B cell (primary cell): ENCODE measurements at regions not wholly inside any gene's neighbourhood (a gene's known extent, or its start where the extent isn't known, plus 50 kb on each side); places are given as distances from the start of the nearest gene placed in this dataset.

Experiments
- ATAC-seq: fragments of 200-7000 bp; cut with Tn5 transposase; one replicate; pipeline ENCODE4 v1.10.0; 2021; ENCODE audit warnings: low read depth, mild to moderate bottlenecking, moderate number of reproducible peaks, moderate library complexity
- CTCF ChIA-PET: fragments of 350-600 bp; sonication (Branson Sonifier 250); formaldehyde crosslinking; loops from one replicate; lab custom pipeline; 2021; ENCODE audit warnings: antibody characterized with exemption, inconsistent platforms; lab: Charles Lee
- POLR2A ChIA-PET: fragments of 350-600 bp; sonication (Branson Sonifier 250); formaldehyde crosslinking; loops from one replicate; lab custom pipeline; 2021; ENCODE audit warnings: antibody characterized with exemption; lab: Charles Lee
- DNase-seq: peaks from one replicate; pipeline ENCODE4 v3.0.0; 2013
- H2AFZ ChIP-seq: 2 replicates; pipeline ENCODE4 v1.6.1; 2012; ENCODE audit warnings: mild to moderate bottlenecking, low read depth, low read length; ENCODE audit not compliant: insufficient read depth, poor library complexity, severe bottlenecking
- H3K27ac ChIP-seq, 2 donors: 1 replicate in 1 of 2; 2 replicates in 1 of 2; pipeline ENCODE4 v1.5.1; 2012 to 2013; ENCODE audit warnings: low read length in 2 of 2, mild to moderate bottlenecking in 2 of 2, moderate library complexity in 1 of 2
- H3K27me3 ChIP-seq, 4 experiments: fragments of 200-600 bp in 1 of 4; sonication (generic) in 1 of 4; replicated peaks in 1 of 4; 1 replicate in 2 of 4; 2 replicates in 2 of 4; pipeline versions ENCODE4 v1.6.1 to v1.7.0; 2013 to 2016; ENCODE audit warnings: low read length in 3 of 4, mild to moderate bottlenecking in 2 of 4, mixed read lengths in 1 of 4, moderate library complexity in 1 of 4; ENCODE audit not compliant: insufficient read depth in 4 of 4, control insufficient read depth in 3 of 4; ENCODE audit errors: control extremely low read depth in 1 of 4
- H3K36me3 ChIP-seq, 2 experiments: replicated peaks in 1 of 2; 1 replicate in 1 of 2; 2 replicates in 1 of 2; pipeline versions ENCODE4 v1.6.1 to v1.7.1; 2013; ENCODE audit warnings: low read length in 1 of 2; ENCODE audit not compliant: insufficient read depth in 2 of 2, control insufficient read depth in 1 of 2; ENCODE audit errors: control extremely low read depth in 1 of 2, extremely low read depth in 1 of 2
- H3K4me1 ChIP-seq, 2 donors: fragments of 200-600 bp in 1 of 2; sonication (generic) in 1 of 2; 1 replicate in 1 of 2; 2 replicates in 1 of 2; pipeline versions ENCODE4 v1.5.1 to v1.6.1; 2013 to 2017; ENCODE audit warnings: low read length in 2 of 2; ENCODE audit not compliant: control insufficient read depth in 2 of 2, insufficient read depth in 2 of 2
- H3K4me2 ChIP-seq: replicated peaks from 2 replicates; pipeline ENCODE3; 2012; ENCODE audit warnings: mild to moderate bottlenecking, low read depth, low read length; ENCODE audit not compliant: poor library complexity, severe bottlenecking
- H3K4me3 ChIP-seq, 5 experiments: fragments of 200-600 bp in 1 of 5; sonication (generic) in 1 of 5; 1 replicate in 3 of 5; 2 replicates in 2 of 5; pipeline versions ENCODE4 v1.5.1 to v1.7.0; 2011 to 2016; ENCODE audit warnings: low read length in 4 of 5, mild to moderate bottlenecking in 4 of 5, low read depth in 2 of 5, control low read depth in 1 of 5, moderate library complexity in 1 of 5; ENCODE audit not compliant: insufficient read depth in 1 of 5; ENCODE audit errors: control extremely low read depth in 1 of 5, extremely low read depth in 1 of 5
- H3K79me2 ChIP-seq: fragments of 200-600 bp; sonication (generic); one replicate; pipeline ENCODE4 v1.6.0; 2016; ENCODE audit warnings: low read length; ENCODE audit not compliant: control insufficient read depth, insufficient read depth
- H3K9ac ChIP-seq: fragments of 200-600 bp; sonication (generic); 2 replicates; pipeline ENCODE4 v1.6.1; 2017; ENCODE audit warnings: mild to moderate bottlenecking, low read length, moderate library complexity
- H3K9me3 ChIP-seq, 3 donors: one replicate each; pipeline versions ENCODE4 v1.6.1 to v1.7.1; 2013; ENCODE audit warnings: low read length in 2 of 3; ENCODE audit not compliant: control insufficient read depth in 2 of 3, insufficient read depth in 1 of 3; ENCODE audit errors: control extremely low read depth in 1 of 3
- H4K20me1 ChIP-seq: 2 replicates; pipeline ENCODE4 v1.6.0; 2012; ENCODE audit warnings: mild to moderate bottlenecking, low read length; ENCODE audit not compliant: insufficient read depth, control insufficient read depth, poor library complexity, severe bottlenecking
- H3K27ac Mint-ChIP-seq: one replicate; pipeline ENCODE4 v1.8.0; 2021; ENCODE audit warnings: mixed read lengths
- H3K27me3 Mint-ChIP-seq: one replicate; pipeline ENCODE4 v1.8.0; 2021; ENCODE audit warnings: mixed read lengths
- H3K4me1 Mint-ChIP-seq: one replicate; pipeline ENCODE4 v1.8.0; 2021; ENCODE audit warnings: mixed read lengths
- H3K4me3 Mint-ChIP-seq: one replicate; pipeline ENCODE4 v1.8.0; 2021; ENCODE audit warnings: mixed read lengths
- H3K9me3 Mint-ChIP-seq: one replicate; pipeline ENCODE4 v1.8.0; 2022; ENCODE audit warnings: mixed read lengths; ENCODE audit not compliant: insufficient read depth
- CTCF ChIP-seq: fragments of 200-600 bp; IDR thresholded peaks from one replicate; pipeline ENCODE4 v1.8.0; 2022; ENCODE audit warnings: antibody characterized with exemption, mild to moderate bottlenecking
- EZH2 ChIP-seq: IDR thresholded peaks from 2 replicates; pipeline ENCODE4 v1.6.1; 2012; ENCODE audit warnings: borderline replicate concordance, low read depth, mild to moderate bottlenecking, moderate library complexity, low read length; ENCODE audit not compliant: insufficient read depth, poor library complexity, severe bottlenecking
- WGBS: methylation state at CpG from one replicate; pipeline ENCODE4 v1.1.5; 2013; ENCODE audit warnings: missing lambda C conversion rate; ENCODE audit not compliant: insufficient coverage; 5-methylcytosine and 5-hydroxymethylcytosine counted together
- intact Hi-C: fragments of 100-400 bp; cut with micrococcal nuclease; formaldehyde crosslinking; loops from one replicate; pipeline ENCODE4 v1.10.0; 2022

GRCh38 chr15:38740206-38740605 is 175.6 kb upstream of the RASGRP1 start:
- H3K27me3 Mint-ChIP-seq, result peaks cover 43% of the 10 kb centered on the region
- Histone ChIP-seq H3K9me3 (no peaks in the 10 kb centered on the region), H3K27ac (no peak overlapping the region), H3K4me1 (no peaks in the 10 kb centered on the region), H3K27me3 (no peaks in the 10 kb centered on the region), H3K4me3 (no peak overlapping the region), H3K9ac (no peak overlapping the region), H3K36me3 (no peaks in the 10 kb centered on the region), H2AFZ (no peak overlapping the region), H4K20me1 (no peaks in the 10 kb centered on the region), H3K4me2 (no peak overlapping the region), H3K79me2 (no peaks in the 10 kb centered on the region)
- ATAC-seq (no peak), DNase-seq (no peak)
- ChIA-PET POLR2A (no interaction called here), CTCF (no interaction called here)
- H3K4me1 Mint-ChIP-seq, result no peaks in the 10 kb centered on the region
- 85% methylated on average over 4 of the region's 5 CpGs for WGBS
- no peaks in the 10 kb centered on the region for H3K9me3 Mint-ChIP-seq
- H3K4me3 Mint-ChIP-seq, result no peak overlapping the region
- TF ChIP-seq CTCF (no peak), EZH2 (no peak)
- intact Hi-C loops, result no loop called here
- no peak overlapping the region for H3K27ac Mint-ChIP-seq

- no peaks in the 10 kb centered on the region for H3K36me3 ChIP-seq
- no peak overlapping the region for H3K27ac ChIP-seq
- ChIA-PET POLR2A (no interaction called here), CTCF (no interaction called here)
- TF ChIP-seq CTCF, result no peak
- no peak for TF ChIP-seq EZH2
- no peak overlapping the region for H3K27ac Mint-ChIP-seq
- WGBS, result no CpG with 5 or more reads among the region's 3 CpGs
- no peak overlapping the region for H3K9ac ChIP-seq
- no peak overlapping the region for H3K4me2 ChIP-seq
- H3K27me3 Mint-ChIP-seq, result peaks cover 34% of the 10 kb centered on the region
- H3K9me3 Mint-ChIP-seq, result no peaks in the 10 kb centered on the region
- peaks cover 0 to 5% (median under 1%) of the 10 kb centered on the region in 4 experiments for H3K27me3 ChIP-seq
- DNase-seq (no peak), ATAC-seq (no peak)
- H3K4me3 Mint-ChIP-seq, result no peak overlapping the region
- H3K4me1 ChIP-seq, result no peaks in the 10 kb centered on the region
- intact Hi-C loops, result no loop called here
- H3K9me3 ChIP-seq, result no peaks in the 10 kb centered on the region
- H3K4me1 Mint-ChIP-seq, result no peaks in the 10 kb centered on the region
- H3K79me2 ChIP-seq, result no peaks in the 10 kb centered on the region
- no peak overlapping the region for H2AFZ ChIP-seq
- no peaks in the 10 kb centered on the region for H4K20me1 ChIP-seq
- H3K4me3 ChIP-seq, result no peak overlapping the region
These were observed 178.5 kb upstream of the RASGRP1 start for GRCh38 chr15:38743147-38743546.
